ENCODE measurements at regions not wholly inside any gene's neighbourhood (a gene's known extent, or its start where the extent isn't known, plus 50 kb on each side); places are given as distances from the start of the nearest gene placed in this dataset.

GRCh38 chr2:217479566-217479965, 523.2 kb downstream of the TNS1 start:
- Histone ChIP-seq H3K9me2 (replicated peaks; ENCODE audit: insufficient read depth, low read length) (no peaks in the 10 kb centered on the region), H3K4me2 (ENCODE audit: low read depth, low read length, poor library complexity, severe bottlenecking) (no peak overlapping the region), H2AFZ (ENCODE audit: low read depth, low read length, severe bottlenecking) (no peak overlapping the region), H3K9me3 (ENCODE audit: insufficient read depth, low read length) (no peaks in the 10 kb centered on the region), H3K9ac (ENCODE audit: low read length) (no peak overlapping the region), H3K36me3 (ENCODE audit: low read length) (no peaks in the 10 kb centered on the region), H3K27me3 (ENCODE audit: low read length) (no peaks in the 10 kb centered on the region), H3F3A (ENCODE audit: insufficient read depth) (no peaks in the 10 kb centered on the region), H3K27ac (ENCODE audit: low read depth, low read length) (no peak overlapping the region), H4K20me1 (ENCODE audit: low read depth, low read length) (no peaks in the 10 kb centered on the region), H3K79me2 (ENCODE audit: insufficient read depth, low read length) (no peaks in the 10 kb centered on the region), H3K4me3 (ENCODE audit: insufficient read depth, low read length, poor library complexity, severe bottlenecking) (no peak overlapping the region)
- TF ChIP-seq EZH2phosphoT487 (conservative IDR thresholded peaks at IDR 0.05; ENCODE audit: low read length): no peak
- TF ChIP-seq, protein P1, sequence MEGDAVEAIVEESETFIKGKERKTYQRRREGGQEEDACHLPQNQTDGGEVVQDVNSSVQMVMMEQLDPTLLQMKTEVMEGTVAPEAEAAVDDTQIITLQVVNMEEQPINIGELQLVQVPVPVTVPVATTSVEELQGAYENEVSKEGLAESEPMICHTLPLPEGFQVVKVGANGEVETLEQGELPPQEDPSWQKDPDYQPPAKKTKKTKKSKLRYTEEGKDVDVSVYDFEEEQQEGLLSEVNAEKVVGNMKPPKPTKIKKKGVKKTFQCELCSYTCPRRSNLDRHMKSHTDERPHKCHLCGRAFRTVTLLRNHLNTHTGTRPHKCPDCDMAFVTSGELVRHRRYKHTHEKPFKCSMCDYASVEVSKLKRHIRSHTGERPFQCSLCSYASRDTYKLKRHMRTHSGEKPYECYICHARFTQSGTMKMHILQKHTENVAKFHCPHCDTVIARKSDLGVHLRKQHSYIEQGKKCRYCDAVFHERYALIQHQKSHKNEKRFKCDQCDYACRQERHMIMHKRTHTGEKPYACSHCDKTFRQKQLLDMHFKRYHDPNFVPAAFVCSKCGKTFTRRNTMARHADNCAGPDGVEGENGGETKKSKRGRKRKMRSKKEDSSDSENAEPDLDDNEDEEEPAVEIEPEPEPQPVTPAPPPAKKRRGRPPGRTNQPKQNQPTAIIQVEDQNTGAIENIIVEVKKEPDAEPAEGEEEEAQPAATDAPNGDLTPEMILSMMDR (IDR thresholded peaks at IDR 0.05; ENCODE audit: insufficient read depth, low read length, poor library complexity, severe bottlenecking): no peak

- Histone ChIP-seq H4K20me1 (ENCODE audit: low read depth, low read length) (no peaks in the 10 kb centered on the region), H3K27ac (ENCODE audit: low read depth, low read length) (no peak overlapping the region), H3K79me2 (ENCODE audit: insufficient read depth, low read length) (no peaks in the 10 kb centered on the region), H3K4me2 (ENCODE audit: low read depth, low read length, poor library complexity, severe bottlenecking) (no peak overlapping the region), H3K4me3 (ENCODE audit: insufficient read depth, low read length, poor library complexity, severe bottlenecking) (no peak overlapping the region), H3K36me3 (ENCODE audit: low read length) (no peaks in the 10 kb centered on the region), H2AFZ (ENCODE audit: low read depth, low read length, severe bottlenecking) (no peak overlapping the region), H3K9me3 (ENCODE audit: insufficient read depth, low read length) (no peaks in the 10 kb centered on the region), H3K9me2 (replicated peaks; ENCODE audit: insufficient read depth, low read length) (no peaks in the 10 kb centered on the region), H3K27me3 (ENCODE audit: low read length) (no peaks in the 10 kb centered on the region), H3F3A (ENCODE audit: insufficient read depth) (no peaks in the 10 kb centered on the region), H3K9ac (ENCODE audit: low read length) (no peak overlapping the region)
- no peak for TF ChIP-seq EZH2phosphoT487 (conservative IDR thresholded peaks at IDR 0.05; ENCODE audit: low read length)
- TF ChIP-seq, protein P1 (IDR thresholded peaks at IDR 0.05; ENCODE audit: insufficient read depth, low read length, poor library complexity, severe bottlenecking): no peak
Measured at GRCh38 chr2:217478831-217479455, 523.9 kb downstream of the TNS1 start.

DNA sequence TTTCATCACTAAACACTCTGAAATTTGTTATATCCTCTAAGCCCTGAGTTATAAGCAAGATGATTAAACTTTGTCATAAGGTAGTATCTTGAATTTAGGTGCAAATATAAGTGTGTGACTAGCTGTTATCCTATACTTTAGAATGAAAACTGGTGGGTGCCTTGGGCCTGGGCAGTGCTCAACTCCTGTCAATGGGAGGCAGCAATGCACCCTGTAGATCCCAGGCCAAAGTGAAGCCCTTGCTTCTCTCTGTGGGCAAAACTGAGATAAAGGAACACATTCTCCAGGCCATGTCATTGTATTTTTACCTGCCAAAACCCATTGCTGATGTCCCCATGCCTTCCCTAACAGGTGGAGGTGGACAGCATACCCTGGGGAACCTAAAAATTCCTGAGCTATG, 525.2 kb downstream of the TNS1 start:
- H3K9ac ChIP-seq (ENCODE audit: low read length): no peak overlapping the region
- H3K27me3 ChIP-seq (ENCODE audit: low read length): no peaks in the 10 kb centered on the region
- H3K27ac ChIP-seq (ENCODE audit: low read depth, low read length): no peak overlapping the region
- H4K20me1 ChIP-seq (ENCODE audit: low read depth, low read length): no peaks in the 10 kb centered on the region
- no peak overlapping the region for H3K4me3 ChIP-seq (ENCODE audit: insufficient read depth, low read length, poor library complexity, severe bottlenecking)
- no peaks in the 10 kb centered on the region for H3K9me3 ChIP-seq (ENCODE audit: insufficient read depth, low read length)
- TF ChIP-seq EZH2phosphoT487 (conservative IDR thresholded peaks at IDR 0.05; ENCODE audit: low read length): no peak
- TF ChIP-seq, protein P1 (IDR thresholded peaks at IDR 0.05; ENCODE audit: insufficient read depth, low read length, poor library complexity, severe bottlenecking): no peak
- no peaks in the 10 kb centered on the region for H3K36me3 ChIP-seq (ENCODE audit: low read length)
- H3K4me2 ChIP-seq (ENCODE audit: low read depth, low read length, poor library complexity, severe bottlenecking): no peak overlapping the region
- no peaks in the 10 kb centered on the region for H3K9me2 ChIP-seq (replicated peaks; ENCODE audit: insufficient read depth, low read length)
- no peak overlapping the region for H2AFZ ChIP-seq (ENCODE audit: low read depth, low read length, severe bottlenecking)
- H3K79me2 ChIP-seq (ENCODE audit: insufficient read depth, low read length): no peaks in the 10 kb centered on the region
- no peaks in the 10 kb centered on the region for H3F3A ChIP-seq (ENCODE audit: insufficient read depth)

All from SU-DHL-6 (cell line).